ENCODE measurements at regions not wholly inside any gene's neighbourhood (a gene's known extent, or its start where the extent isn't known, plus 50 kb on each side); places are given as distances from the start of the nearest gene placed in this dataset.

- TF ChIP-seq CTCF (IDR thresholded peaks at IDR 0.05; ENCODE audit: insufficient read depth, low read length, poor library complexity, severe bottlenecking) (no peak), EZH2phosphoT487 (conservative IDR thresholded peaks at IDR 0.05; ENCODE audit: low read length) (no peak)
Measured at GRCh38 chr16:6672507-6672906, 660.1 kb upstream of the RBFOX1 start.

Measured in SU-DHL-6 (cell line).